ENCODE measurements at regions not wholly inside any gene's neighbourhood (a gene's known extent, or its start where the extent isn't known, plus 50 kb on each side); places are given as distances from the start of the nearest gene placed in this dataset.

DNA sequence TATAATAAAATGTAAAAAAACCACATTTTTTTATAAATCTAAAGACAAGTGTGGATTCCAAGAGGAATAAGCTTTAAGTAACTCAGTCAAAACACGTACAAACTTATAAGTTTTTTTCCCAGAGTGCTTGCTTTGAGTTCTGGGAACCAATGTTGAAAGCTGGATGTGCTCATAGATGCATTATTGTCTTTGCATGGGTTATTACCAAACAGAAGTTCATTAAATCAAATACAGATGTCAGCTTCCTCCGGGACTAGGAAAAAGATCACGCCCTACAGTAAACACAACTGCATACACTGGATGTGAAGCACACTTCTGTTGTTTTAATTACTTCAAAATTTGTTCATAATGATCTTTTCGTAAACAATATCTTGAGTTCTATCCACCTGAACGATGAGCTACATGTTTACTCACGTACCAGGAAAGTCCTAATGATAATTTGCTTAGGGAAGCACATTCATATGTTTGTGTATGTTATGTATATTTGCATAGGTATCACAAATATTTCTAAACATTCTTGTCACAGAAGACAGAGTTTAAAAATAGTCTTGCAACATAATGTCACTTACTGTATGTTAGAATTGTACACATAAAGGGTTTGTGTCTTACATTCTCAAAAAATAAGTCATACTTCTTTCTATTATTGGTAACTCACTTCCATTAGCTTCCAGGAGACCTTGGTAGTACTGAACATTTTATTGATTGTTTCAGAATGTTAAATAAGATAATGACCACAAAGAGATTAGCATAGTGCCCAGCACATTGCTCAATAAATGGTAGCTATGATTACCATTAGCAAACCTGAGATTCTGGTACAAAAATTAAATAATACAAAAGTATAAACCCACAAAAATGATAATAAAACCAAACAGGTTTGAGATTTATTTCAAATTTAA lies 427.4 kb downstream of the CETN3 start (continued):
- TF ChIP-seq TEAD4 (IDR thresholded peaks at IDR 0.05; ENCODE audit: low read depth, low read length) (no peak), EP300 (IDR thresholded peaks at IDR 0.05; ENCODE audit: borderline replicate concordance in 1 of 2, low read depth in 2 of 2, low read length in 2 of 2) (no peak)
